ENCODE measurements at regions not wholly inside any gene's neighbourhood (a gene's known extent, or its start where the extent isn't known, plus 50 kb on each side); places are given as distances from the start of the nearest gene placed in this dataset.
A peak's percentile ranks its signal among the peaks of the same experiment; 100 is the strongest.

GRCh38 chr2:129001926-129002325 lies 683.3 kb upstream of the HS6ST1 start:
- intact Hi-C loops (cut with DNase I): no loop called here
- Histone ChIP-seq H3K27ac (no peak overlapping the region), H3K4me1 (no peaks in the 10 kb centered on the region), H3K4me3 (no peak overlapping the region), H3K9me3 (no peaks in the 10 kb centered on the region), H3K27me3 (no peaks in the 10 kb centered on the region), H3K36me3 (no peaks in the 10 kb centered on the region)
- DNase-seq (no peak), ATAC-seq (no peak)
- no peak for TF ChIP-seq CTCF (IDR thresholded peaks at IDR 0.05)

GRCh38 chr2:129002751-129003150 lies 684.1 kb upstream of the HS6ST1 start:
- TF ChIP-seq CTCF (IDR thresholded peaks at IDR 0.05): no peak
- ATAC-seq: no peak
- DNase-seq: no peak
- no peak overlapping the region for H3K4me3 ChIP-seq
- no peak overlapping the region for H3K27ac ChIP-seq
- H3K9me3 ChIP-seq: no peaks in the 10 kb centered on the region
- H3K36me3 ChIP-seq: no peaks in the 10 kb centered on the region
- H3K27me3 ChIP-seq: no peaks in the 10 kb centered on the region
- no peaks in the 10 kb centered on the region for H3K4me1 ChIP-seq
- intact Hi-C loops (cut with DNase I): no loop called here

DNA sequence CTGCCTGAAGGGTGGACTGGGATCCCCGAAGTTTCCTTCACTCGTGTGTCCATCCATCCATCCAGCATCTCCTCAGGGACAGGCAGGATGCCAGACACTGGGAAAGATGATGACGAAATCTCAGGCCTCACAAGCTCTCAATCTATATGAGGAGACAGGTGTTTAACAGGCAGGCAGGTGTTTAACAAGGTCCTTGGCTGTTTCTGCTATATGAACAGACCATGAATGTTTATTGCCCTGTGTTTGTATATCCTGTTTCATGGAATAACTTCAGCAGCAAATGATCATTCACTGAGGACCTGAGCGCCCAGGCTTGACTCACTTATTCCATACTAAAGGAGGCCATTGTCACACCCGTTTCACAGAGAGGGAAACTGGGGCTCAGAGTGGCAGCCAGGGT lies 685.8 kb upstream of the HS6ST1 start:
- Histone ChIP-seq H3K4me3 (no peak overlapping the region), H3K9me3 (no peaks in the 10 kb centered on the region), H3K4me1 (no peaks in the 10 kb centered on the region), H3K27ac (no peak overlapping the region), H3K27me3 (no peaks in the 10 kb centered on the region), H3K36me3 (no peaks in the 10 kb centered on the region)
- ATAC-seq (no peak), DNase-seq (no peak)
- intact Hi-C loops (cut with DNase I): no loop called here
- TF ChIP-seq CTCF (IDR thresholded peaks at IDR 0.05): no peak

DNA sequence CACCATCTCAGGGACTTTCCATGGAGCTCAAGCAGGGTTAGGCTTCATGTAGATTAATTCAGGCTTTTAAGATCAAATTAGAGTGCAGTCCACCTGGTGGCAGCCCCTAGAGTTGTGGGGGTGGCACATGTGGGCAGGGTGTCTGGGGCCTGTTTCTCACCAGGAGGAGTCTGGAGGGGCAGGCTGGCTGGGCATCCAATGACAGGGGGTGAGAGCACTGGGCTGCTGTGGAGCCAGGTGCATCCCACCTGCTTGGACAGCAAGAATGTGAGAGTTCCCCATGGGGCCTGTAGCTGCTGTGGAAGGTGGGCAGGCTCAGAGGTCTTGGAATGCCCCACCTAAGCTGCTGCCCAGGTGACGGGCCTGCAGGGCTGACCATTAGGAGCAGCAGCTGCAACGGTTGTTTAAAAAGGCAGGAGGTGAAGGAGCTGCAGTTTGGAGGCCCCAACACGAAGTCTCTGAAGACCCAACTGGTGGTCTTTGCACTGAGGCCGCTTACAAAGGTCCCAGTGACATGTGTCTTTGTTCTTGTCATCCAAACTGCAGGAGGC lies 686.3 kb upstream of the HS6ST1 start:
- ATAC-seq (no peak), DNase-seq (no peak)
- Histone ChIP-seq H3K4me1 (no peaks in the 10 kb centered on the region), H3K9me3 (no peaks in the 10 kb centered on the region), H3K27me3 (no peaks in the 10 kb centered on the region), H3K36me3 (no peaks in the 10 kb centered on the region), H3K27ac (no peak overlapping the region), H3K4me3 (no peak overlapping the region)
- intact Hi-C loops (cut with DNase I): no loop called here
- no peak for TF ChIP-seq CTCF (IDR thresholded peaks at IDR 0.05)

DNA sequence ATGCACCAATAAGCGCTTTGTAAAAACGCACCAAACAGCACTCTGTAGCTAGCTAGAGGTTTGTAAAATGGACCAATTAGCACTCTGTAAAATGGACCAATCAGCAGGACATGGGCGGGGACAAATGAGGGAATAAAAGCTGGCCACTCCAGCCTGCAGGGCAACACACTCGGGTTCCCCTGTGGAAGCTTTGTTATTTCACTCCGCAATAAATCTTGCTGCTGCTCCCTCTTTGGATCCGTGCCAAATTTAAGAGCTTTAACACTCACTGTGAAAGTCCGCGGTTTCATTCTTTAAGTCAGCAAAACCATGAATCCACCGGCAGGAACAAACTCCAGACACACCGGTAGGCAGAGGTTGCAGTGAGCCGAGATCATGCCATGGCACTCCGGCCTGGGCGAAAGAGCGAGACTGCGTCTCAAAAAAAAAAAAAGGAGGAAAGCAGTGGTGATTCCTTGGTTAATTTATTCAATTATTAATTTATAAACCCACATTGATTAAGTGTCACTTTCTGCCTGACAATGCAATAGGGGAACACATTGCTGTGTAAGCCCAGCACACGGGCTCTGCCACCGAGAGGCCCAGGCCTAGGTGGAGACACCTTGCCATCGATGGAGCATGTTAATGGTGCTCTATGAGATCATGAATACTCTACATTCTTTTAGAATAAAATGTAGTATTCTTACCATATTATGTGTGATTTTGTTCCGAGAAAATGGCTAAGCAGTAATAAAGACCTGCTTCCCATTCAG lies 687.6 kb upstream of the HS6ST1 start:
- TF ChIP-seq CTCF (IDR thresholded peaks at IDR 0.05): no peak
- intact Hi-C loops (cut with DNase I): no loop called here
- ATAC-seq: no peak
- no peaks in the 10 kb centered on the region for H3K27me3 ChIP-seq
- peak in 1 of 4 donors; percentile 2 for DNase-seq
- no peaks in the 10 kb centered on the region for H3K9me3 ChIP-seq
- H3K36me3 ChIP-seq: no peaks in the 10 kb centered on the region
- H3K4me1 ChIP-seq: no peaks in the 10 kb centered on the region
- H3K4me3 ChIP-seq: no peak overlapping the region
- H3K27ac ChIP-seq: no peak overlapping the region
